Vagina (tissue), 2 donors: ENCODE measurements at regions not wholly inside any gene's neighbourhood (a gene's known extent, or its start where the extent isn't known, plus 50 kb on each side); places are given as distances from the start of the nearest gene placed in this dataset.

Source experiments
- DNase-seq, 2 donors: peaks; one replicate each; pipeline ENCODE4 v3.0.0-alpha.2; 2017; ENCODE audit errors: extremely low spot score in 2 of 2
- H3K27ac ChIP-seq: fragments of 200-600 bp; sonication (generic); one replicate; pipeline ENCODE4 v1.5.1; 2019
- H3K27me3 ChIP-seq: fragments of 200-600 bp; sonication (generic); one replicate; pipeline ENCODE4 v1.5.1; 2019
- H3K36me3 ChIP-seq, 2 donors: fragments of 200-600 bp; sonication (generic); one replicate each; pipeline ENCODE4 v1.5.1; 2017 to 2019
- H3K4me1 ChIP-seq: fragments of 200-600 bp; sonication (generic); one replicate; pipeline ENCODE4 v1.5.1; 2019
- H3K4me3 ChIP-seq, 2 donors: fragments of 200-600 bp; sonication (generic); 1 replicate in 1 of 2; 2 replicates in 1 of 2; pipeline ENCODE4 v1.5.1; 2016 to 2019
- H3K9me3 ChIP-seq: fragments of 200-600 bp; sonication (generic); one replicate; pipeline ENCODE4 v1.5.1; 2019
- CTCF ChIP-seq, 3 experiments: fragments of 450-650 bp in 2 of 3; fragments of 200-600 bp in 1 of 3; sonication (generic) in 1 of 3; IDR thresholded peaks; one replicate each; pipeline ENCODE4 v1.5.1; 2017 to 2019; ENCODE audit warnings: antibody characterized with exemption in 3 of 3, mild to moderate bottlenecking in 2 of 3, moderate library complexity in 2 of 3
- POLR2A ChIP-seq, 2 donors: fragments of 450-650 bp; IDR thresholded peaks; one replicate each; pipeline ENCODE4 v1.6.1; 2017; ENCODE audit warnings: antibody characterized with exemption in 2 of 2, mild to moderate bottlenecking in 2 of 2, moderate library complexity in 2 of 2
- POLR2AphosphoS5 ChIP-seq, 2 donors: sonication (generic); formaldehyde crosslinking; IDR thresholded peaks; one replicate each; pipeline ENCODE4 v1.9.0; 2017; ENCODE audit warnings: antibody characterized with exemption in 2 of 2, mild to moderate bottlenecking in 2 of 2, low read depth in 1 of 2; ENCODE audit not compliant: insufficient read depth in 1 of 2
- intact Hi-C: fragments of 100-400 bp; cut with DNase I; formaldehyde crosslinking; loops from one replicate; pipeline ENCODE4 v1.15.1; 2023

- no peaks in the 10 kb centered on the region for H3K4me1 ChIP-seq
- intact Hi-C loops, result no loop called here
- H3K4me3 ChIP-seq, result no peak overlapping the region
- DNase-seq, result no peak
- TF ChIP-seq POLR2AphosphoS5 (IDR thresholded peaks at IDR 0.05; ENCODE audit: insufficient read depth in 1 of 2, low read depth in 1 of 2), result no peak
- no peak for TF ChIP-seq POLR2A (IDR thresholded peaks at IDR 0.05)
- TF ChIP-seq CTCF (IDR thresholded peaks at IDR 0.05), result no peak
- H3K36me3 ChIP-seq, result no peaks in the 10 kb centered on the region
- no peaks in the 10 kb centered on the region for H3K9me3 ChIP-seq
- no peaks in the 10 kb centered on the region for H3K27me3 ChIP-seq
- H3K27ac ChIP-seq, result no peak overlapping the region
Measured at GRCh38 chr12:13588574-13588973, 392.0 kb downstream of the EMP1 start.

- no peak for TF ChIP-seq CTCF (IDR thresholded peaks at IDR 0.05)
- TF ChIP-seq POLR2AphosphoS5 (IDR thresholded peaks at IDR 0.05; ENCODE audit: insufficient read depth in 1 of 2, low read depth in 1 of 2), result no peak
- no peak for TF ChIP-seq POLR2A (IDR thresholded peaks at IDR 0.05)
- intact Hi-C loops, result no loop called here
- no peak for DNase-seq
- H3K36me3 ChIP-seq, result no peaks in the 10 kb centered on the region
- H3K4me1 ChIP-seq, result no peaks in the 10 kb centered on the region
- no peak overlapping the region for H3K4me3 ChIP-seq
- no peaks in the 10 kb centered on the region for H3K9me3 ChIP-seq
- no peaks in the 10 kb centered on the region for H3K27me3 ChIP-seq
- no peak overlapping the region for H3K27ac ChIP-seq
Measured at GRCh38 chr12:13587721-13588390, 391.3 kb downstream of the EMP1 start.

DNA sequence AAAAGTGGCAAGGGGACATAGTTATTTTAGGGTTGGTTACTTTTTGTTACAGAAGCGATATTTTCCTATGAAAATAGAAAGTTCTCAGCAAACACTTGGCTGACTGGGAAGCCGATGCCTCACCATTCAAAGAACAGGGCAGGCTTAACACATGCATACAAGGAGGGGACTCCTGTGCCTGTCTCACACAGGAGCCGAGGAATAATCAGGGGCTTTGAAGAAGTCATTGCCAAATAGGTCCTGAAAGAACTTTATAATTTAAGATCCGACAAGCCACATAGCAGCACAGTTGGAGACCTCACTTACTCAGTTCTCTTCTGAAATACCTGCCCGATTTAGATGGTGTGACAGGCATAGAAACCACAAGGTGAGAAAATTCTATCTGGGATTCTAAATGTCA lies 389.8 kb downstream of the EMP1 start:
- intact Hi-C loops, result no loop called here
- Histone ChIP-seq H3K27me3 (no peaks in the 10 kb centered on the region), H3K4me1 (no peaks in the 10 kb centered on the region), H3K27ac (no peak overlapping the region), H3K4me3 (no peak overlapping the region), H3K36me3 (no peaks in the 10 kb centered on the region), H3K9me3 (no peaks in the 10 kb centered on the region)
- DNase-seq, result peak in 1 of 2 donors; percentile 62
- TF ChIP-seq CTCF (IDR thresholded peaks at IDR 0.05) (no peak), POLR2AphosphoS5 (IDR thresholded peaks at IDR 0.05; ENCODE audit: insufficient read depth in 1 of 2, low read depth in 1 of 2) (no peak), POLR2A (IDR thresholded peaks at IDR 0.05) (no peak)

DNA sequence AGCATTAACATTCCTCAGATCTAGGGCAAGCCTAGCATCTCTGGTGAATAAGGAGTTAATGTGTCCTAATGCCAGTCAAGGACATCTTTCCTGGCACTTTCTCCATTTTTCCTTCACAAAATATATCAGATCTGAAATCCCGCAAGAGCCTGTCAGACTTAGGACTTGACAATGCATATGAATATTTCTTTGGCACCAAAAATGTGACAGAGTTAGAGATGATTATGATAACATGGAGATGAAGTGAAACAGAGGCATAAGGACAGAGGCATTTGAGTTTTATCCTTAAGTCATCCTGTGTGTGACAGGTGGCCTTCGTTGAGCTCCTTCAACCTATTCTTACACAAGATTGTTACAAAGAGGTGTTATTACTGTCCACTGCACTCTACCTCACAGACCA lies 388.0 kb downstream of the EMP1 start:
- Histone ChIP-seq H3K4me1 (no peaks in the 10 kb centered on the region), H3K9me3 (no peaks in the 10 kb centered on the region), H3K36me3 (no peaks in the 10 kb centered on the region), H3K4me3 (no peak overlapping the region), H3K27ac (no peak overlapping the region), H3K27me3 (no peaks in the 10 kb centered on the region)
- peak in 1 of 2 donors; percentile 1 for DNase-seq
- intact Hi-C loops, result no loop called here
- TF ChIP-seq CTCF (IDR thresholded peaks at IDR 0.05), result no peak

GRCh38 chr12:13583630-13584029 lies 387.1 kb downstream of the EMP1 start:
- no peaks in the 10 kb centered on the region for H3K36me3 ChIP-seq
- no peak overlapping the region for H3K27ac ChIP-seq
- H3K4me1 ChIP-seq, result no peaks in the 10 kb centered on the region
- H3K27me3 ChIP-seq, result no peaks in the 10 kb centered on the region
- TF ChIP-seq POLR2AphosphoS5 (IDR thresholded peaks at IDR 0.05; ENCODE audit: insufficient read depth in 1 of 2, low read depth in 1 of 2) (no peak), CTCF (IDR thresholded peaks at IDR 0.05) (no peak), POLR2A (IDR thresholded peaks at IDR 0.05) (no peak)
- intact Hi-C loops, result no loop called here
- H3K9me3 ChIP-seq, result no peaks in the 10 kb centered on the region
- H3K4me3 ChIP-seq, result no peak overlapping the region
- DNase-seq, result peak in 1 of 2 donors; percentile 74
